ENCODE measurements at regions not wholly inside any gene's neighbourhood (a gene's known extent, or its start where the extent isn't known, plus 50 kb on each side); places are given as distances from the start of the nearest gene placed in this dataset.
"Not testable (repeated sequence)": the region's sequence is repeated elsewhere in the genome, so short reads cannot be mapped to it uniquely, and the experiment has no call there.

DNA sequence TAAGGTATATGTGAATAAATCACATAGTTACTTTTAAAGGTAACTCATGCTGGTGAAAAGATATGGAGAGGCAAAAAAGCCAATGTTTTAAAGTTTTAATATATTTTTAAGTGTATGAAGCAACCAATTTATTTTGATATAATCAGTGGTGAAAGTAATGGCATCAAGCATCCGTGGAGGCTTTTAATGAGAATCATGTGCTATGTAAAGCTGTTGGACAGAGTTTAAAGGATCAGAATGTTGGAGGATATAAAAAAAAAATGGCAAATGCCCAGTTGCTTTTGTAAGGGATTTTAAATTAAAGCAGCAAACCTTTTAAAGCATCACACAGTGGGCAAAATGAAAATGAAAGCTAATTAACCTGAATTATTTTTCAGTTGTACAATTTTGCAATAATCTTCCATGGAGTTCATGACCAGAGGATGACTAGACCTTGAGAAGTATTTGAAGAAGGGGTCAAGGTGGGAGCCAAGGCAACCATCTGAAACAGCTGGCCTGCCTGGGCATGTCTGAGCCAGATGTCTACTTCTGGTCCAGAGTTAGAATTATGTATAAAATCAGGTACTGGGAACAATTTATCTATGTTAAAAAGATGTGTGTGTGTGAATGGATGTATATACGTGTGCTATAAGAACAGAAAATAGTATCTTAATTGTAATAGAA lies 1007.9 kb downstream of the LTN1 start:
- not testable (repeated sequence) for TF ChIP-seq CTCF, POLR2A (IDR thresholded peaks at IDR 0.05)

Measured in uterus (tissue), 2 donors.